ENCODE measurements at regions not wholly inside any gene's neighbourhood (a gene's known extent, or its start where the extent isn't known, plus 50 kb on each side); places are given as distances from the start of the nearest gene placed in this dataset.

- H3F3A ChIP-seq (ENCODE audit: insufficient read depth, low read length): no peaks in the 10 kb centered on the region
- no peak overlapping the region for H3K4me2 ChIP-seq (ENCODE audit: low read depth, low read length)
- no peak overlapping the region for H3K4me3 ChIP-seq (ENCODE audit: low read length)
- peaks cover 19% of the 10 kb centered on the region for H3K27me3 ChIP-seq (replicated peaks; ENCODE audit: insufficient read depth, low read length)
- H3K4me1 ChIP-seq (ENCODE audit: low read length): no peaks in the 10 kb centered on the region
- H3K36me3 ChIP-seq (replicated peaks; ENCODE audit: insufficient read depth, low read length): no peaks in the 10 kb centered on the region
- H3K27ac ChIP-seq (ENCODE audit: low read length): no peak overlapping the region
- H3K79me2 ChIP-seq (ENCODE audit: low read length): no peaks in the 10 kb centered on the region
- no peak overlapping the region for H2AFZ ChIP-seq (ENCODE audit: low read length)
- DNase-seq: no peak
- H3K9me3 ChIP-seq (replicated peaks; ENCODE audit: insufficient read depth, low read length): no peaks in the 10 kb centered on the region
- no peaks in the 10 kb centered on the region for H3K9me2 ChIP-seq (replicated peaks; ENCODE audit: insufficient read depth, low read length)
- no peak for TF ChIP-seq EZH2 (optimal IDR thresholded peaks at IDR 0.05; ENCODE audit: low read depth, low read length)
- TF ChIP-seq EZH2phosphoT487 (IDR thresholded peaks at IDR 0.05; ENCODE audit: low read length): no peak
- TF ChIP-seq CTCF (IDR thresholded peaks at IDR 0.05; ENCODE audit: low read length): no peak
- no peaks in the 10 kb centered on the region for H4K20me1 ChIP-seq (ENCODE audit: insufficient read depth, low read length)
- H3K9ac ChIP-seq (ENCODE audit: low read length): no peak overlapping the region
These were observed 212.1 kb upstream of the RTL1 start for GRCh38 chr14:101115652-101116051.

- Histone ChIP-seq H4K20me1 (ENCODE audit: insufficient read depth, low read length) (no peaks in the 10 kb centered on the region), H3K9ac (ENCODE audit: low read length) (no peak overlapping the region), H3K9me3 (replicated peaks; ENCODE audit: insufficient read depth, low read length) (no peaks in the 10 kb centered on the region), H3K27me3 (replicated peaks; ENCODE audit: insufficient read depth, low read length) (peaks cover 19% of the 10 kb centered on the region), H3K79me2 (ENCODE audit: low read length) (no peaks in the 10 kb centered on the region), H3K4me3 (ENCODE audit: low read length) (no peak overlapping the region), H2AFZ (ENCODE audit: low read length) (no peak overlapping the region), H3F3A (ENCODE audit: insufficient read depth, low read length) (no peaks in the 10 kb centered on the region), H3K27ac (ENCODE audit: low read length) (no peak overlapping the region), H3K4me2 (ENCODE audit: low read depth, low read length) (no peak overlapping the region), H3K9me2 (replicated peaks; ENCODE audit: insufficient read depth, low read length) (no peaks in the 10 kb centered on the region), H3K4me1 (ENCODE audit: low read length) (no peaks in the 10 kb centered on the region), H3K36me3 (replicated peaks; ENCODE audit: insufficient read depth, low read length) (no peaks in the 10 kb centered on the region)
- TF ChIP-seq EZH2phosphoT487 (IDR thresholded peaks at IDR 0.05; ENCODE audit: low read length) (no peak), CTCF (IDR thresholded peaks at IDR 0.05; ENCODE audit: low read length) (no peak), EZH2 (optimal IDR thresholded peaks at IDR 0.05; ENCODE audit: low read depth, low read length) (no peak)
- DNase-seq: no peak
These were observed 212.5 kb upstream of the RTL1 start for GRCh38 chr14:101116065-101116464.

- no peaks in the 10 kb centered on the region for H3F3A ChIP-seq (ENCODE audit: insufficient read depth, low read length)
- H3K27ac ChIP-seq (ENCODE audit: low read length): no peak overlapping the region
- DNase-seq: no peak
These were observed 213.1 kb upstream of the RTL1 start for GRCh38 chr14:101116486-101117130.

More at GRCh38 chr14:101116486-101117130, 213.1 kb upstream of the RTL1 start:
- Histone ChIP-seq H3K79me2 (ENCODE audit: low read length) (no peaks in the 10 kb centered on the region), H3K4me3 (ENCODE audit: low read length) (no peak overlapping the region), H3K9me3 (replicated peaks; ENCODE audit: insufficient read depth, low read length) (no peaks in the 10 kb centered on the region), H4K20me1 (ENCODE audit: insufficient read depth, low read length) (no peaks in the 10 kb centered on the region), H3K4me2 (ENCODE audit: low read depth, low read length) (no peak overlapping the region), H3K36me3 (replicated peaks; ENCODE audit: insufficient read depth, low read length) (no peaks in the 10 kb centered on the region), H3K9ac (ENCODE audit: low read length) (no peak overlapping the region), H2AFZ (ENCODE audit: low read length) (no peak overlapping the region), H3K27me3 (replicated peaks; ENCODE audit: insufficient read depth, low read length) (peaks cover 19% of the 10 kb centered on the region), H3K4me1 (ENCODE audit: low read length) (no peaks in the 10 kb centered on the region), H3K9me2 (replicated peaks; ENCODE audit: insufficient read depth, low read length) (no peaks in the 10 kb centered on the region)
- TF ChIP-seq EZH2phosphoT487 (IDR thresholded peaks at IDR 0.05; ENCODE audit: low read length) (no peak), CTCF (IDR thresholded peaks at IDR 0.05; ENCODE audit: low read length) (no peak)

Data from MM.1S (cell line).